ENCODE measurements at regions not wholly inside any gene's neighbourhood (a gene's known extent, or its start where the extent isn't known, plus 50 kb on each side); places are given as distances from the start of the nearest gene placed in this dataset.
"Not testable (repeated sequence)": the region's sequence is repeated elsewhere in the genome, so short reads cannot be mapped to it uniquely, and the experiment has no call there.

DNA sequence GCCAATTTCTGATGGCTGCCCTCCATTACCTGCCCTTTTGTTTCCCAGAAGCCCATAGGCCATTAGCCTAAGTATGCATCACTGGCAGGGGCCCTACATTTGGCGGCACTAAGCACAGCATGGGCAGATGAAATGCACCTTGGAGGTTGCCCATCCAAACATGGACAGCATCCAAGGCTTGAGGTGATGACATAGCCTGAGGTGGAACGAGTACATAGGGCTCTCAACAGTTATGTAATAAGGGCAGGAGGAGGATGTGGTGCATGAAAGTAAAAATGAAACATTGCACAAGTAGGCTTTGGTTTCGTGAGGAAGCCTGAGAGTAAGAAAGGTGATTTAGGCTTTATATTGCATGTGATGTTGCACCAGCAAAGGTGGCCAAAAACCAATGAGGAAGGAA, 148.1 kb downstream of the FAM76B start:
- peak; percentile 22 to 24 for DNase-seq

DNA sequence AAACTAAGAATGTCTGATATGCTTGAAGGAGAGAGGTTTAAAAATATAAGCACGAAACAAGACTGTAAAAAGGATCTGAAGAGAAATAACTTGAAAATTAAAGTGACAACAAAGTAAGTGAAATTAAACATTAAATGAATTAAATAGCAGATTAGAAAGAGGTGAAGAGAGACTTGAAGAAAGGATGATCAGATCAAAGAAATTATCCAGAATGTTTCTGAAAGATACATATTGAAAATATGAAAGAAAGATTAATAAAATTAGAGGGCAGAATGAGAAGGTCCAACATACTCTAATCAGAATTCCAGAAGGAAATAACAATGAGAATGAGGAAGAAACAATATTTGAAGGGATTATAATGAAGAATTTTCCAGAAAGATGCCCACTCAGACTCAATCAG, 151.1 kb downstream of the FAM76B start:
- no peak for DNase-seq

DNA sequence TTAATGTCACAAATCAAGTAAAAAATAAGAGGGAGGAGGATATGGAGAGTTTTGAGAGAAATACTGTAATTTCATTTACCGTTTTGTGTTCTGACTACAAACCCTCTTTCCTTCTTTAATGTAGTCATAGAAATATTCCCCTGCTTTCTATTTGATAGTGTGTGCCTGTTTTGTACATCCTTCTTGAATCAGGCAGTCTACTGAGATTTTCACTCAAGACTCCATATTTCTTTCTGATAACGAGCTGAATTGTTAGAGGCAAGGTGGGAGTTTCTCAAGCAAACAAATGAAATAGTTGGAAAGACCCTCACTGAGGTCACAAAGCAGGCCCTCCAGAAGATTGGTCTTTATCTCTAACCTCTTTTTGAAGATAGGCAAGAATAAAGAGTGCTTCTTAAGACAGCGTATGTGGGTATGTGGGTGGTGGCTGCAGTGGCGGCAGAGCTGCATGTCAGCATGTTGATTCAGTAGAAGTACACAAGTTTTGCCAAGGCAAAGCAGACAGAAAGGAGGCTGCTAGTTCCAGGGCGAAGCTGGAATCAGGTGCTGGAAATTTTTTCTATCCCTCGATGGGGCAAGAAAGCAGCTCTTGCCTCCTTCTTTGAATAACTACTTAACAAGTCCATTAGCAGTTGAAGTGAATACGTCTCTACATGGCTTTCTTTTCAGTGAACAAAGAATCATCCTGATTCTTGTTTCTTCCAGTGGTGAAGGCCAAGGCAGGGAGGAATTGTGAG, 164.2 kb downstream of the FAM76B start:
- no peak for DNase-seq

DNA sequence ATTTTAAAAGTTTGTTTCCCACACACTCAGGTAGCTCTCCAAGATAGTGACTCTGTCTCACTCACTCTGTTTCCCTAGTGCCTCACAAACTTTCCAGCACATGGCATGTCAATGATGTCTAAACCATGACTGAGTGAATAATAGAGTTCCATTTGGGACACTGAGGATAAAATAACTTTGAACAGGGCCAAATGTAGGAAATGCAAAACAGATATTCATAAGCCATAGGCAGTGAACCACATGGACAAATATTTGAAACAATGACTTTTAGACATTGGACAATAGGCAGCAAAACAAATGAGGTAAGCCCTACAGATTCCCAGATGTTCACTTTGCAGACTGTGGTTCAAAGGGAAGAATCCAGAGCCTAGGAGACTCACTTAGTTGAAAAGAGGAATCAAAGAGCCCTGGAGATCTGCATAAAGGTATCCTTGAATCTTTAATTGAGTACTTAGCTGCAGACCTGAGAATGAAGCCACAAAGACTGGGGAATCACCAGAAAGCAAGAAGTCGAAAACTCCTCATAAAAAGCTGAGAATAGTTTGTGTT, 173.3 kb downstream of the FAM76B start:
- DNase-seq, result no peak

DNA sequence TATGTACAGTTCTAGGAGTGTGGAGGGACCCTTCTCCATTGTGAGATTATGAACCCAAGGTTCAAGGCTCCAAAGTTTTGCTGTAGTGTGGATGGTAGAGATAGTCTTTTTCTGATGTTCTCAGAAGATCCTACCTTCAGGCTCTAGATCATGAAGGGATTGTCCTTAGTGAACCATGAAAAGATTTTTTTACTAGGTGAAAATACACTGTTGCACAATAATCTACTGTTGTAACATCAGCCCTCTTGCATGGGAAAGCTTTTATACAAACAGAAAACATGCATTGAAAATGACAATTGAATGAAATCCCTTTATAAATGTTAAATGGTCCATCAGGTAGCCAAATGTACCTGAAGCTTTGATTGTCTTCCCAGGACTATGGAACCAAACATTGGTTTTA, 177.8 kb downstream of the FAM76B start:
- no peak for DNase-seq

DNA sequence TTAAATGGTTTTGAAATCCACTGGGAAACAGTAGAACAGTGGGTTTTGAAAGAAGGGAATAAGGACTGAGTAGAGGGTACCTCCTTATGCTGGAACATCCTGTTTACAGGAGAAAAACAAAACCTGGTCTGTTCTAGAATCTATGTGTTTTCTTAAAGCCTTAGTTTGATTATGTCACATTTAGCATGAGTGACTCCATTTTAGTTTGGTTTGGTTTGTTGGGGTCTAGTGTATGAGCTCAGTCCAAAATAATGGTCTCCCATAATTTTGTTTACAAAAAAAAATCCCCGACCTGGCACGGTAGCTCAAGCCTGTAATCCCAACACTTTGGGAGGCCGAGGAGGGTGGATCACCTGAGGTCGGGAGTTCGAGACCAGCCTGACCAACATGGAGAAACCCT, 179.4 kb downstream of the FAM76B start:
- DNase-seq, result not testable (repeated sequence)

DNA sequence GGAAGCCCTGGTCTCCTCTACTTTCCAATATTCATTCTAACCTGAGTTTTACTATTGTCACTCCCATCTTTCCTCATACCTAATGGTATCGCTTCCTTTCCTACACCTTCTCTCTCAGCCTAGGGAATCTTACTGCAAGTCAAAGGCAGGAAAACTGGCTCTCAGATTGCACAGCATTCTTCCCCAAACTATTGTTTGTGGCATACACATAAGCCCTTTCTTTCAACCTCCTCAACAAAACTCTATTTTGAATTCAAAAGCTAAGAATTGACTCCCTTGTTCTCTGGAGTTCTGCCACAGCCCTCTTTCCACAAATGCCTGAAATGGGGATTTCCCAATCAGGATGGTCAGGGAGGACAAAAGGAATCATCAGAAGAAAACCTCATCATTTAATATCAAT, 181.5 kb downstream of the FAM76B start:
- DNase-seq, result no peak

DNA sequence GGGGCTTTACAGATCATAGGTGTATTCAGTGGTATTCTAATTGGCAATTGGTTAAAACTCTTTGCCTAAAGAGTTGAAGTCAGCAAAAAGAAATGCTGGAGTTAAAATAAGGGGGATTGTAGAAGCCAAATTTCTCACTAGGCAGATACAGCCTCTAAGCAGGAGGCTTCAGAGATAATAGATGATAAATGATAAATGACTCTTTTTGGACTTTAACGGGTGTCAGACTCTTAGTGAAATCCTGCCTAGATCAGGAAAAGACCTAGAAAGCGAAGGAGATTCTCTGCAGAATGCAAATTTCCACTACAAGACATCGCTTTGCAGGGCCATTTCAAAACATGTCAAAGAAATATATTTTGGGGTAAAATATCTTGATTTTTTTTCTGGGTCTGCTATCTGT, 182.8 kb downstream of the FAM76B start:
- DNase-seq, result no peak

DNA sequence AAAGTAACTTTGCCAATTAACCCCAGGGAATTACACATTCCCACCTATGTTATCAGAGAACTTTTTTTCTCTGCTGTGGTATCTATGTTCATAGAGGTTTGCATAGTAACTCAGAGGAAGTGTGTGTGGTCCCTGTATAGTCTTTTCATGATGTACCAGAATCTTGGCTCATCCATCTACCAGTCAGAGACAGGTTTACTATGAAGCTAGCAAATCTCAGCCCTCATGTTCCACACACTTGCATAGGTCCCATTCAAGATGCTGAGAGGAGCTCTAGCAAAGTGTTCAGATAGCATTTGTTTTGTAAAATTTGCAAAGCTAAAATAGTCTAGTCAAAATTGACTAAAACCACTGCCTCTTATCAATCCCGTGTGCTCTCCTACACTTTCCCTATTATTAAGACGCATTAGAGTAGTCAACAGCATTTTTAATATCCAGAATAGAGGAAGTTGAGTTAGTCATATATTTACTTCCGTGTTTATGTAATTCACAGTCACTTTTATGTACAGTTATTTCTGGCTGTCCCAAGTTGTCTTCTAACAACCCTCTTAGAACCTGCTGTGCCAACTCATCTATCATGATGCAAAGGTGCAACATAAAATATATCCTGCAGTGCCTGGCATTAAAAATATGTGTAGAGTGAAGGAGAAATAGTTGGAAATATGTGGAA, 184.2 kb downstream of the FAM76B start:
- no peak for DNase-seq

DNA sequence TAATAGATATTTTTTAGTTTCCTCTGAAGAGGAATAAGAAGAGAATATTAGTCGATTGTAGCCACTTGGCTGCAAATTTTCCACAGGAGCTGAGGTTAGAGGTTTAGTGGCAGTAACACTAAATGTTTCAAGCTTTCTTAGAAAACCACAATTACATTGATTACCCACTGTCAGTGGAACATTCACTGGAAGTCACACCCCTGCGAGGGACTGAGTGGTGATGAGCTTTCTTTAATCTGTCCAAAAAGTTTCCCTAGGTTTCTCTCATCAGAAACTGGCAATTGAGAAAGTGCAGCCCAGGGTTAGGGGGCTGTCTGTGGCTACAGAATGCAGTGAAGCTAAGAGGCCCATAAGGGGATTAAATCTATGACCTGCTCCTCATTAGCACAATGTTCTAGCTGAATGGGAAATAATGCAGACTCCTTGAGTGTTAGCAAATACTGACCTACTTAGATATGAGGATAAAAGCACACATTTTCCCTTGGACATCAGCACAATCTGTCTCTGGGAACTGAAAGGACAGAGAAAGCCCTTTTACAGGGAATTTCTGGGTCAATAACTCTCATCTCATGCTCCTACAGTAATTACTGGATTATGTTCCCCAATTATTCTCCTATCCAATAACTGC, 189.5 kb downstream of the FAM76B start:
- peak; percentile 35 to 48 for DNase-seq

DNA sequence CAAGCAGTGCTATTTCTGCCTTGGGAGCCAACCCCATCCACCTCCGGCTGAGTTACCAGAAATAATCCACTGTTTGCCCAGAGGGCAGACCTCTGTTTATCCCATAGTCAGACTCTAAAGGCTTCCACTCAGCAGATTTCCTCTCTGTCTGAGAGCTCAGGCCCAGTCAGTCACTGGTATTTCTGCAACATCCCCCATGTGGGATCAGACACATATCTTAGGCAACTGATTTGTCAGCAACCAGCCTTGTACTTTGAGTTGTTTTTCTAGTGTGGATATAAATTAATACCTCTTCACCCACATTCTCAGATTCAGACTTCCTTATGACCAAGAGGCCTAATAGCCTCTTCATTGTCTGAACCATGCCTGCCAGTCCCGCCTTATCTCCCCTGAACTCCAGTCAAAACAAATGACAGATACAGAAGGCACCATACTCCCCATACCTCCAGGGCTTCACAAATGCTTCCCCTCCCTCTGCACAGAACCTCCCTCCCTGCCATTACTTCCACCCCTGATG, 193.6 kb downstream of the FAM76B start:
- no peak for DNase-seq

DNA sequence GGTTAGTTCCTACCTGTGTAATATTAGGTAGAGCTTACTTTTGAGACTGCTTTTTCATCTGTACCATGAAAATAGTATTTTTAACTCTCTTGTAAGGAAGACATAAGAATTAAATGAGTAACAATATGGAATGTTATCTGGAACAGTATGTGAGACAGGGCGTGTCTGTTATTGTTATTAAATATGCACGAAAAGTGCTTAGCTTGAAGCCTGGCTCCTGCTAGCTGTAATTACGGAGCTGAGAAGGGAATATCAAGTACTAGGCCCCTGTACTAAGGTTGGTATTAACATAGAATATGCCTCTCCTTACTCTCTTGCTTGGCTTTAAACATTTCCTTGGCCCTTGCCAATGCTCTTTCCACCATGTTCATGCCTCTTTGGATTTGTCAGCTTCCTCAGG, 194.0 kb downstream of the FAM76B start:
- DNase-seq, result no peak

DNA sequence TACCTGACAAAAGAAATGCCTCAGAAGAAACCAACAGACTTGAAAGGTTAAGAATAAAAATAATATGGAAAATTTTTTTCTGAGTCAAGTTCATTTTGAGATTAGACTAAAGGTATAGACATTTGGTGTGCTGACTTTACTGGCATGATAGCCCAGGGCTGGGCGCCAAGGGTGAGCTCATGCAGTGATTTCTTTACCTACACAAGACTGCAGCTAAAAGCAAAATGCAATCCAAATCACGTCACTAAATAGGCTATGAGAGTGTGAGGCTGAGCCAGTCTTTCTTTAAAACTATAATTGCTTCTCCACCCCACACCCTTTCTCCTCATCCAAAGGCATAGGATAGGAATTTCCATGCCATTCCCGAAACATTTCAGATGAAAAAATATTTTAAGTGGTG, 196.5 kb downstream of the FAM76B start:
- no peak for DNase-seq

DNA sequence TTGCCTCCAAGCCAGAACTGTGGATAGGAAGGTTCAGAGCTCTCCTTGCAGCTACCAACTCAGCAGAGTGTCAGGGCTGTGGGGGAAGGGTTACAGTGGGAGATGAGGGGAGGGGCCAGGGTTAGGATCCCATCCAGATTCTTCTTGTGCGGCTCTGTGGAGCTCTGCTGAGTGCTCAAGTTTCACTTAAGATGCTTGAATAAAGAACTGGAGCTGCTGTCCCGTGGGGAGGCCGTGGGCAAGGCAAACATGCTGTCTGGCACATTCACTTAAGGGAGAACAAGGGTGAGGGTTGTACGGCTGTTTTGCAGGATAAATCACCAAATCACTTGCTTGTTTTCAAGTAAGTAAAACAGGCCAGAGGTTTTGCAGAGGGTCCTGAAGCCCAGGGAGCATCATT, 197.1 kb downstream of the FAM76B start:
- DNase-seq, result no peak

DNA sequence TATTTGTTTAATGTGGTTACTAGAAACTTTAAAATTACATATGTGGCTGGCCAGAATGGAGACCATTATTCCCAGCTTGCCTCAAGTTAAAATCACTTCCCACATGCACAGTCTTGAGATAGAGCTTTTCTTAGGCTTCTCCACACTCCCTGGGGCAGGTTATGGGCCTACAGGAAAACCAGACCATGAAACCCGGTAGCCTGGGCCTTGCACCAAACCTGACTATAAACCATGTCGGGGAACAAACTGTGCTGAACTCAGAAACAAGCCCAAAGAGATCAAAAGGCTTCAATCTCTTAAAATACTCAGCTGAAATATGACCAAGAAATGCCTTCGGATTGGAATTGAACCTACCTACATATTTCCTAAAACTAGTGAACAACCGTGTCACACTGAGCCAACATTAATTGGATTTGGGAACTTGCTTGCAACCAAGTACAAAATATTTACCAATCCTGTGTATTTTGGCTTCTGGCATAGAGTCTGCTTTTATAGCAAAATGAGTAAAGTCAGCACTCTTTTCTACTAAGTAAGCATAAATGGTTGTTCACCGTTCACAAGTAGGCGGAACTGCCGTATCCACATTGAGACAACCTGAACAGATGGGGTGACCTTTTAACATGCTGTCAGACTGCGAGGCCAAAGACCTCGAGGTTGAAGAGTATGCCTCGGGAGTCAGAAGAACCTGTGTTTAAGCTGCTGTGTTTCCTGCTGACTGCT, 199.5 kb downstream of the FAM76B start:
- no peak for DNase-seq

DNA sequence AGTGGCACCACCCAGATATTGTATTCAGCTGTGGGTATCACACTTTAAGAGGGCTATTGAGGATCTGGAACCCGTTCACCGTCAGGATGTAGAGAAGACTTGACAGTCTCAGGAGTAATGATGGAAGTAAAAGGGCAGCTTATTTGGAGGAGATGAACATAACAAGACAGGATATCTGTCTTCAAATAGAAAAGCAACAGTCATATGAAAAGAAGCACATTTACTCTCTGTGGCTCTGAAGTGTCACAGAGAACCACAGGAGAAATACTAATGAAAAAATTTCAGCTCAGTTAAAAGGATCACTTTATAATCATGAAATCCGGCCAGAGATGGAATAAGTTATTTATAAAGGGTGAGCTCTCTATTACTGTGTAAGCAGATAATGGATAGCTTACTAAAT, 200.8 kb downstream of the FAM76B start:
- DNase-seq, result no peak

DNA sequence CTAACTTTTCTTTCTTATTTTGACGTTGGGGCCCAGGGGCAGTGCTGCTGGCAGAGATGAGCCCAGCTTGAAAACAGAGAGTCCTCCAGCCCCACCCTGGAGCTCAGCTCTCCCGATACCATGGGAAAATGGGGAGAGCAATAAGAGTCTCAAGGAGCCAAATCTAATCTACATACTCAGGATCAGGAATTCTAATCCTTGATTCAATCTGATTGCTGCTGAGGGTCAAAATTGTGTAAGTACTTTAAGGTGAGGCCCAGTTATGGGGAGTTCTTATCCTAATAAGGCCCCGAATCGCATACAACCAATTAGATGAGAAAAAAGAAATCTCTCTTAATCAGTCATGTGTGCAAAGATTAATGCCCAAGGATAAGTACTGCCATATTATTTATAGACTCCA, 202.9 kb downstream of the FAM76B start:
- no peak for DNase-seq

DNA sequence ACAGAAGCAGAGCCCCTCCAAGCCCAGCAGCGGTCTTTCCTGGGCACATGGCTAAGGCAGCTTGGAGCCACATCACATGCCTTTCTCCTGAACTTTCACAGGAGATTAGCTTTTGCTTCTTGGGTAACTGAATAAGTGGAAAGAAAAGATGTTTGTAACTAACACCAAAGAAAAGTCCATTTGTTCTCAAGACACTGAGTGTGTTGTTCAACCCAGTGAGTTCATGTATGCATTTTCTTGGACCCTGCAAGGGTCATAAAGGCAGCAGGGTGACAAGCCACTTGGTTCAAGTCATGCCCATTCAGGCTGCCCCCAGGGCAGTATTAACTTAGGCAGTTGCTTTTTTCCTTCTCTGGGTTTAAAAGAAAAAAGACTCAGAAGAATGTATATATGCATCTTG, 203.4 kb downstream of the FAM76B start:
- no peak for DNase-seq

DNA sequence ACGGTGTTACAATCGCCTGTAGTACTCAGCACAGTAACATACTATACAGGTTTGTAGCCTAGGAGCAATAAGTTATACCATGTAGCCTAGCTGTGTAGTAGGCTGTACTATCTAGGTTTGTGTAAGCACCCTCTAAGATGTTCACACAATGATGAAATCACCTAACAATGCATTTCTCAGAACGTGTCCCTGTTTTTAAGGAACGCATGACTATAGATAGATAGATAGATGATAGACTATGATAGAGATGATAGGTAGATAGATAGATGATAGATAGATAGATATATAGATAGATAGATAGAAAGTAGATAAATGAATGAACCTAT, 203.9 kb downstream of the FAM76B start:
- DNase-seq, result no peak

DNA sequence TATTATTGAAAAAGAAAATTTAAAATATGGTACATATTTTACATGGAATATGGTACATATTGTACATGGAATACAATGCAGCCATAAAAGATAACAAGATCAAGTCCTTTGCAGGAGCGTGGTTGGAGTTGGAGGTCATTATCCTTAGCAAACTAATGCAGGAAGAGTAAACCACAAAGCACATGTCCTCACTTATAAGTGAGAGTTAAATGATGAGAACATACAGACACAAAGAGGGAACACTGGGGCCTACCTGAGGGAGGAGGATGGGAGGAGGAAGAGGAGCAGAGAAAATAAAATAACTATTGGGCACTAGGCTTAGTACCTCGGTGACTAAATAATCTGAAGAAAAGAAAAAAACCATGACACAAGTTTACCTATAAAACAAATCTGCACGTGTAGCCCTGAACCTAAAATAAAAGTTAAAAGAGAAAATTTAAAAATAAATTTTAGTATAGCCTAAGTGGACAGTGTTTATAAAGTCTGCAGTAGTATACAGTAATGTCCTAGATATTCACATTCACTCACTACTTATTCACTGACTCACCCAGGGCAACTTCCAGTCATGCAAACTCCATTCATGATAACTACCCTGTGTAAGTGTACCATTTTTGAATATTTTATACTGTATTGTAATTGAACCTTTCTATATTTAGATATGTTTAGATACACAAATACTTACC, 204.4 kb downstream of the FAM76B start:
- DNase-seq, result no peak

DNA sequence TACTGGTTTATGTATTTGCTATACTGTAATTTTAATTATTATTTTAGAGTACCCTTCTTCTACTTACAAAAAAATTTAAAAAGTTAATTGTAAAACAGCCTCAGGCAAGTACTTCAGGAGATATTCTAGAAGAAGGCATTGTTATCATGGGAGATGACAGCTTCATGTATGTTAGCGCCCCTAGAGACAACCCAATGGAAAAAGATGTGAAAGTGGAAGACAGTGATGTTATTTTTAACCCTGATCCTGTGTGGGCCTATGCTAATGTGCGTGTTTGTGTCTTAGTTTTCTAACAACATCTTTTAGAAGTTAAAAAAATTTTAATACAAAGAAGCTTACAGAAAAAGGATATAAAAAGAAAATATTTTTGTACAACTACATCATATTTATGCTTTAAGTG, 205.0 kb downstream of the FAM76B start:
- DNase-seq, result no peak

DNA sequence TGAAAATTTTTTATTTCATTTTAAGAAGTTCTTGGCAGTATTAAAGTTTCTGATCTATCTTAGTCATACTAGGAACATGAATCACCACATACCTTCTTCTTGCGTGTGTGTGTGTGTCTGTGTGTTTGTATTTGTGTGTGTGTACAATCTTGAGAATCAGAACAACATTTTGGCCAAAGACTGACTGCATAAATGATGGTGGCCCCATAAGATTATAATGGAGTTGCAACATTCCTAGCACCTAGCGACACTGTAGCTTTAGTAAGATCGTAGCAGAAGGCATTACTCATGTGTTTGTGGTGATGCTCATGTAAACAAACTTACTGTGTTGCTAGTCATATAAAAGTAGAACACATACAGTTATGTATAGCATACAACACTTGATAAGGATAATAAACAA, 205.4 kb downstream of the FAM76B start:
- DNase-seq, result no peak

Measured in activated T-cell treated with anti-CD3 and anti-CD28 coated beads, Interleukin-2, amount 50 U/mL, for 48 hours (primary cell).